ENCODE measurements at regions not wholly inside any gene's neighbourhood (a gene's known extent, or its start where the extent isn't known, plus 50 kb on each side); places are given as distances from the start of the nearest gene placed in this dataset.

DNA sequence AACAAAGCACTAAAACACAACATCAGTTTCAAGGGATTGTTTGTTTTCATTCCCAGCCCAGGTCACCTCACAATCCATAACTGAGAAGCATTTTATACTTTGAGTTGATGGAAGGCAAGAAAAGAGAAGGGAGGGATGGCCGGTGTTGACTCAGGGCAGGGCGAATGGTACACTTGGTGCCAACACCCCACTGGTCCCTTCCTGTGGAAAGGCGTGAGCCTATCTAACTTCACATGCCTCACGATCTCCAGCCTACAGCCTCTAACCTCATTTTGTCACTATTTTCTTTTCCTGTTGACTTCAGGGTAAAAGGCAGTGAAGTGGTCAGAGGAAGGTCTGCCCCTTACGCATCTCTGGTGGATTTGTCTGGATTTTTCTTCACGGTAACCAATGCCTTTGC, 53.5 kb upstream of the SASH1 start:
- no peak for DNase-seq (ENCODE audit: low spot score)

DNA sequence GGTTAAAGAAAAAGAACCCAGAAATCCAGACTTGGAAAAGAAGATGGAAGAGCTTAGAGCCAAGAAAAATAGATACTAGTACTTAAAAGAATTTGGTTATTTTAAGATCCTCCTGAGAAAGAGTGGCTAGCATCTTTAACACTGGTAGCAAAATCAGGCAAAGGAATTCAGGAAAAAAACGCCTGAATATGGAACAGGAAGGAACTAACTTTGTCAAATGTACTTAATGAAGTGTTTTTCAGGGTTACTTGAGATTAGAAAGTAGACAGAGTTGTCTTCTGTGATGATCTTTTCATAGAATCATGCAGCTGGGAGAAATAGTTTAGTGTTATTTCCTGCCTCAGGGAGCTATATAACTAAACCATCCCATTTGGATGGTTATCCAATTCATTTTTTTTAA, 50.8 kb upstream of the SASH1 start:
- DNase-seq (ENCODE audit: low spot score), result no peak
